ENCODE measurements at regions not wholly inside any gene's neighbourhood (a gene's known extent, or its start where the extent isn't known, plus 50 kb on each side); places are given as distances from the start of the nearest gene placed in this dataset.

- TF ChIP-seq CTCF (IDR thresholded peaks at IDR 0.05) (no peak), EZH2 (IDR thresholded peaks at IDR 0.05; ENCODE audit: borderline replicate concordance, insufficient read depth, low read depth, low read length, poor library complexity, severe bottlenecking) (no peak)
These were observed 649.0 kb upstream of the ANKRD30A start for GRCh38 chr10:36476399-36476798.

Measured in B cell (primary cell).